Adrenal gland (tissue), 9 donors: ENCODE measurements at regions not wholly inside any gene's neighbourhood (a gene's known extent, or its start where the extent isn't known, plus 50 kb on each side); places are given as distances from the start of the nearest gene placed in this dataset.

ENCODE experiments used
- DNase-seq, 7 donors: peaks; one replicate each; pipeline ENCODE4 v3.0.0-alpha.2; 2019 to 2020
- H3K27ac ChIP-seq, 5 donors: fragments of 200-600 bp; sonication (generic) in 4 of 5; 1 replicate in 3 of 5; 2 replicates in 2 of 5; pipeline versions ENCODE4 v1.5.1 to v1.8.0; 2016 to 2020; ENCODE audit warnings: mild to moderate bottlenecking in 1 of 5
- H3K27me3 ChIP-seq: fragments of 200-600 bp; 2 replicates; pipeline ENCODE4 v1.8.0; 2021
- H3K36me3 ChIP-seq, 2 donors: fragments of 200-600 bp; replicated peaks in 1 of 2; 1 replicate in 1 of 2; 2 replicates in 1 of 2; pipeline versions ENCODE4 v1.5.1 to v1.8.0; 2018 to 2022
- H3K4me1 ChIP-seq, 2 donors: fragments of 200-600 bp; replicated peaks in 1 of 2; 1 replicate in 1 of 2; 2 replicates in 1 of 2; pipeline versions ENCODE4 v1.5.1 to v1.8.0; 2018 to 2021
- H3K4me3 ChIP-seq, 4 donors: fragments of 200-600 bp; sonication (generic) in 3 of 4; one replicate each; pipeline ENCODE4 v1.5.1; 2016 to 2018
- H3K9me3 ChIP-seq, 3 donors: fragments of 200-600 bp; sonication (generic) in 1 of 3; replicated peaks in 1 of 3; 1 replicate in 2 of 3; 2 replicates in 1 of 3; pipeline versions ENCODE4 v1.5.1 to v1.8.0; 2016 to 2021
- CTCF ChIP-seq, 6 experiments: fragments of 450-650 bp in 4 of 6; fragments of 200-600 bp in 2 of 6; sonication (generic) in 1 of 6; IDR thresholded peaks; 1 replicate in 5 of 6; 2 replicates in 1 of 6; pipeline versions ENCODE4 v1.5.1 to v1.8.0; 2016 to 2021; ENCODE audit warnings: antibody characterized with exemption in 6 of 6, mild to moderate bottlenecking in 2 of 6, moderate library complexity in 1 of 6
- POLR2A ChIP-seq, 2 donors: fragments of 450-650 bp; IDR thresholded peaks; one replicate each; pipeline ENCODE4 v1.6.1; 2017; ENCODE audit warnings: antibody characterized with exemption in 2 of 2, mild to moderate bottlenecking in 2 of 2, moderate library complexity in 1 of 2
- WGBS, 4 donors: extraction: QIAGEN DNeasy Blood & Tissue Kit in 2 of 4; methylation state at CpG; one replicate each; pipeline versions ENCODE4 v1.1.5 to v1.1.7; 2013 to 2017; 5-methylcytosine and 5-hydroxymethylcytosine counted together
- intact Hi-C, 2 donors: fragments of 100-400 bp; cut with DNase I; formaldehyde crosslinking; loops; one replicate each; pipeline versions ENCODE4 v1.14.1 to v1.15.0; 2022 to 2023
- donor health status: healthy with polysubstance abuse.
- donor health status: Bipolar disorder and iron deficiency.
- donor health status: DM: yes; HTN: yes; CAD: no.
- donor health status: DM: no; HTN: no; CAD: no.
- donor health status: DM: no; HTN: no; CAD: no.

GRCh38 chr2:35023545-35023944 lies 1332.0 kb upstream of the CRIM1 start:
- Histone ChIP-seq H3K4me1 (no peaks in the 10 kb centered on the region), H3K9me3 (no peaks in the 10 kb centered on the region), H3K36me3 (no peaks in the 10 kb centered on the region), H3K27ac (no peak overlapping the region), H3K4me3 (no peak overlapping the region), H3K27me3 (no peaks in the 10 kb centered on the region)
- intact Hi-C loops, result no loop called here
- TF ChIP-seq POLR2A (IDR thresholded peaks at IDR 0.05) (no peak), CTCF (IDR thresholded peaks at IDR 0.05) (no peak)
- no peak for DNase-seq

- H3K27ac ChIP-seq, result no peak overlapping the region
- 76 to 90% (median 83%) methylated on average over 1 of the region's 1 CpG for WGBS, 4 donors
- intact Hi-C loops, result no loop called here
Measured at GRCh38 chr2:35000453-35000852, 1355.1 kb upstream of the CRIM1 start.

GRCh38 chr2:34998741-34999140 lies 1356.8 kb upstream of the CRIM1 start:
- Histone ChIP-seq H3K27me3 (no peaks in the 10 kb centered on the region), H3K27ac (no peak overlapping the region), H3K36me3 (no peaks in the 10 kb centered on the region), H3K4me1 (no peaks in the 10 kb centered on the region), H3K9me3 (no peaks in the 10 kb centered on the region), H3K4me3 (no peak overlapping the region)
- TF ChIP-seq POLR2A (IDR thresholded peaks at IDR 0.05) (no peak), CTCF (IDR thresholded peaks at IDR 0.05) (no peak)
- no peak for DNase-seq
- 48 to 59% (median 52%) methylated on average over 5 of the region's 5 CpGs for WGBS, 4 donors
- intact Hi-C loops, result no loop called here

More at GRCh38 chr2:35000453-35000852, 1355.1 kb upstream of the CRIM1 start:
- Histone ChIP-seq H3K27me3 (no peaks in the 10 kb centered on the region), H3K4me1 (no peaks in the 10 kb centered on the region), H3K9me3 (no peaks in the 10 kb centered on the region), H3K4me3 (no peak overlapping the region), H3K36me3 (no peaks in the 10 kb centered on the region)
- DNase-seq, result no peak
- TF ChIP-seq CTCF (IDR thresholded peaks at IDR 0.05) (no peak), POLR2A (IDR thresholded peaks at IDR 0.05) (no peak)

- Histone ChIP-seq H3K9me3 (no peaks in the 10 kb centered on the region), H3K4me1 (no peaks in the 10 kb centered on the region), H3K27me3 (no peaks in the 10 kb centered on the region), H3K36me3 (no peaks in the 10 kb centered on the region), H3K27ac (no peak overlapping the region), H3K4me3 (no peak overlapping the region)
- TF ChIP-seq POLR2A (IDR thresholded peaks at IDR 0.05), result no peak
- TF ChIP-seq CTCF (IDR thresholded peaks at IDR 0.05), result no peak
- intact Hi-C loops, result no loop called here
- DNase-seq, result peak in 1 of 7 donors; percentile 11
- 51 to 58% (median 54%) methylated on average over 6 of the region's 6 CpGs for WGBS, 4 donors
Measured at GRCh38 chr2:34997779-34998178, 1357.8 kb upstream of the CRIM1 start.
